ENCODE measurements at regions not wholly inside any gene's neighbourhood (a gene's known extent, or its start where the extent isn't known, plus 50 kb on each side); places are given as distances from the start of the nearest gene placed in this dataset.

- Histone ChIP-seq H3K4me2 (ENCODE audit: low read depth, low read length, poor library complexity, severe bottlenecking) (no peak overlapping the region), H3K79me2 (ENCODE audit: insufficient read depth, low read length) (no peaks in the 10 kb centered on the region), H2AFZ (ENCODE audit: low read length) (no peak overlapping the region), H3K9ac (ENCODE audit: low read depth, low read length, poor library complexity, severe bottlenecking) (no peak overlapping the region), H3K4me1 (ENCODE audit: insufficient read depth, low read length, poor library complexity, severe bottlenecking) (no peaks in the 10 kb centered on the region), H3K9me2 (replicated peaks; ENCODE audit: low read depth, low read length) (no peaks in the 10 kb centered on the region), H4K20me1 (ENCODE audit: insufficient read depth, low read length, poor library complexity, severe bottlenecking) (no peaks in the 10 kb centered on the region), H3F3A (ENCODE audit: low read depth) (no peaks in the 10 kb centered on the region), H3K4me3 (ENCODE audit: low read length, poor library complexity, severe bottlenecking) (no peak overlapping the region), H3K9me3 (ENCODE audit: insufficient read depth, low read depth, low read length) (no peaks in the 10 kb centered on the region), H3K36me3 (ENCODE audit: insufficient read depth, low read length) (no peaks in the 10 kb centered on the region), H3K27me3 (ENCODE audit: insufficient read depth, low read length, poor library complexity, severe bottlenecking) (no peaks in the 10 kb centered on the region)
- TF ChIP-seq CTCF (conservative IDR thresholded peaks at IDR 0.05; ENCODE audit: low read length) = no peak
- TF ChIP-seq EZH2phosphoT487 (IDR thresholded peaks at IDR 0.05; ENCODE audit: borderline replicate concordance) = no peak
Measured at GRCh38 chr10:108911814-108912541, 1011.3 kb downstream of the XPNPEP1 start.

GRCh38 chr10:108908096-108908495, 1015.2 kb downstream of the XPNPEP1 start:
- no peak overlapping the region for H2AFZ ChIP-seq (ENCODE audit: low read length)
- no peaks in the 10 kb centered on the region for H3K36me3 ChIP-seq (ENCODE audit: insufficient read depth, low read length)
- H3K4me2 ChIP-seq (ENCODE audit: low read depth, low read length, poor library complexity, severe bottlenecking) = no peak overlapping the region
- H3K4me3 ChIP-seq (ENCODE audit: low read length, poor library complexity, severe bottlenecking) = no peak overlapping the region
- no peaks in the 10 kb centered on the region for H3K9me2 ChIP-seq (replicated peaks; ENCODE audit: low read depth, low read length)
- H3K9ac ChIP-seq (ENCODE audit: low read depth, low read length, poor library complexity, severe bottlenecking) = no peak overlapping the region
- no peaks in the 10 kb centered on the region for H3K9me3 ChIP-seq (ENCODE audit: insufficient read depth, low read depth, low read length)
- no peaks in the 10 kb centered on the region for H3K4me1 ChIP-seq (ENCODE audit: insufficient read depth, low read length, poor library complexity, severe bottlenecking)
- H3K79me2 ChIP-seq (ENCODE audit: insufficient read depth, low read length) = no peaks in the 10 kb centered on the region
- no peaks in the 10 kb centered on the region for H3K27me3 ChIP-seq (ENCODE audit: insufficient read depth, low read length, poor library complexity, severe bottlenecking)
- H3F3A ChIP-seq (ENCODE audit: low read depth) = no peaks in the 10 kb centered on the region
- no peaks in the 10 kb centered on the region for H4K20me1 ChIP-seq (ENCODE audit: insufficient read depth, low read length, poor library complexity, severe bottlenecking)
- TF ChIP-seq CTCF (conservative IDR thresholded peaks at IDR 0.05; ENCODE audit: low read length) (no peak), EZH2phosphoT487 (IDR thresholded peaks at IDR 0.05; ENCODE audit: borderline replicate concordance) (no peak)

- Histone ChIP-seq H4K20me1 (ENCODE audit: insufficient read depth, low read length, poor library complexity, severe bottlenecking) (no peaks in the 10 kb centered on the region), H3K9me3 (ENCODE audit: insufficient read depth, low read depth, low read length) (no peaks in the 10 kb centered on the region), H3K4me2 (ENCODE audit: low read depth, low read length, poor library complexity, severe bottlenecking) (no peak overlapping the region), H3K27me3 (ENCODE audit: insufficient read depth, low read length, poor library complexity, severe bottlenecking) (no peaks in the 10 kb centered on the region), H3F3A (ENCODE audit: low read depth) (no peaks in the 10 kb centered on the region), H3K9ac (ENCODE audit: low read depth, low read length, poor library complexity, severe bottlenecking) (no peak overlapping the region), H2AFZ (ENCODE audit: low read length) (no peak overlapping the region), H3K4me1 (ENCODE audit: insufficient read depth, low read length, poor library complexity, severe bottlenecking) (no peaks in the 10 kb centered on the region), H3K36me3 (ENCODE audit: insufficient read depth, low read length) (no peaks in the 10 kb centered on the region), H3K4me3 (ENCODE audit: low read length, poor library complexity, severe bottlenecking) (no peak overlapping the region), H3K9me2 (replicated peaks; ENCODE audit: low read depth, low read length) (no peaks in the 10 kb centered on the region), H3K79me2 (ENCODE audit: insufficient read depth, low read length) (no peaks in the 10 kb centered on the region)
- TF ChIP-seq EZH2phosphoT487 (IDR thresholded peaks at IDR 0.05; ENCODE audit: borderline replicate concordance) = no peak
- TF ChIP-seq CTCF (conservative IDR thresholded peaks at IDR 0.05; ENCODE audit: low read length) = no peak
Measured at GRCh38 chr10:108905821-108906220, 1017.5 kb downstream of the XPNPEP1 start.

Measured in Loucy (cell line).